ENCODE measurements at regions not wholly inside any gene's neighbourhood (a gene's known extent, or its start where the extent isn't known, plus 50 kb on each side); places are given as distances from the start of the nearest gene placed in this dataset.

DNA sequence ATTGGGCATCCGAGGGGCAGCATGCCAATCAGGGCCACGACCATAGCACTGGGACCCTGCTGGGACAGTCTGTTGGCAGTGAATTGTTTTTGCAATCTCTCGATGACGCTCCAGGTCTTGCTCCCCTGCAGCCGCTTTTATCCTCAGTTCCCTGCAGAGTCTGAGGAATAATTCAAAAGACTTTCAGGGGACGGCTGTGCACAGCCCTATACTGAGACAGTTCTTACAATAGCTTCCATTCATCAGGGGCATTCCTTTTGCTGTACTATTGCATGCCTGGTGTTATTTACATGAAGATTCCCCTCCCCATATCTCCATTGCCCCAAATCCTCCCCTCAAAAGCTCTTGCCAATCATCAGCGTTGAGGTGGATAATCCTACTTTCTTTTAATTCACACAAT lies 163.3 kb upstream of the WWC1 start:
- TF ChIP-seq, protein P1, sequence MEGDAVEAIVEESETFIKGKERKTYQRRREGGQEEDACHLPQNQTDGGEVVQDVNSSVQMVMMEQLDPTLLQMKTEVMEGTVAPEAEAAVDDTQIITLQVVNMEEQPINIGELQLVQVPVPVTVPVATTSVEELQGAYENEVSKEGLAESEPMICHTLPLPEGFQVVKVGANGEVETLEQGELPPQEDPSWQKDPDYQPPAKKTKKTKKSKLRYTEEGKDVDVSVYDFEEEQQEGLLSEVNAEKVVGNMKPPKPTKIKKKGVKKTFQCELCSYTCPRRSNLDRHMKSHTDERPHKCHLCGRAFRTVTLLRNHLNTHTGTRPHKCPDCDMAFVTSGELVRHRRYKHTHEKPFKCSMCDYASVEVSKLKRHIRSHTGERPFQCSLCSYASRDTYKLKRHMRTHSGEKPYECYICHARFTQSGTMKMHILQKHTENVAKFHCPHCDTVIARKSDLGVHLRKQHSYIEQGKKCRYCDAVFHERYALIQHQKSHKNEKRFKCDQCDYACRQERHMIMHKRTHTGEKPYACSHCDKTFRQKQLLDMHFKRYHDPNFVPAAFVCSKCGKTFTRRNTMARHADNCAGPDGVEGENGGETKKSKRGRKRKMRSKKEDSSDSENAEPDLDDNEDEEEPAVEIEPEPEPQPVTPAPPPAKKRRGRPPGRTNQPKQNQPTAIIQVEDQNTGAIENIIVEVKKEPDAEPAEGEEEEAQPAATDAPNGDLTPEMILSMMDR (optimal IDR thresholded peaks at IDR 0.05 in 1 of 3, IDR thresholded peaks at IDR 0.05 in 1 of 3, conservative IDR thresholded peaks at IDR 0.05 in 1 of 3; ENCODE audit: extremely low read depth in 1 of 3, insufficient read depth in 2 of 3, low read length in 3 of 3) = no peak
- no peak for TF ChIP-seq EZH2 (IDR thresholded peaks at IDR 0.05; ENCODE audit: low read length)

All from keratinocyte (primary cell).